ENCODE measurements at regions not wholly inside any gene's neighbourhood (a gene's known extent, or its start where the extent isn't known, plus 50 kb on each side); places are given as distances from the start of the nearest gene placed in this dataset.

DNA sequence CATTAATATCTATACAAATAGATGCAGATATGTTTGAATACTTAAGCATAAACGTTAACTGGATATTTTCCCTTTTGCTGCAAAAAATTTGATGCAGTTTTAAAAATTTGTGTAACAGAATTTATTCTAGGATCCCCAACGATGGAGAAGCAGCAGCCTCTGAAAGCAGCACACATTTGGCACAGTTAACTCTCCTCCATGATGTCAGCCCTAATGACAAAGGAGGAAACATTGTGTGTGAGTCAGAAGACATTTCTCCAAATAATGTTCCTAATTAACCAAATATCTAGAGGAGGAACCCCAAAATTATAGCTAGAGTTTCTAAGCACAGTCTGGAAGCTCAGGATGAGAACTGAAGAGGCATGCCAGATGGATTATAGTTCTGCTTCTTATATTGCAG lies 281.9 kb upstream of the MAD2L1 start:
- no peak overlapping the region for H3K27ac Mint-ChIP-seq (ENCODE audit: low read depth, unreplicated experiment)
- DNase-seq (ENCODE audit: unreplicated experiment), result no peak
- ChIA-PET POLR2A (no interaction called here), CTCF (no interaction called here)
- BruUV-seq (replicated peaks), result no TSS peak
- H3K4me1 Mint-ChIP-seq (ENCODE audit: insufficient read depth, unreplicated experiment), result no peaks in the 10 kb centered on the region
- no peaks in the 10 kb centered on the region for H3K9me3 Mint-ChIP-seq (ENCODE audit: unreplicated experiment)
- H3K27me3 Mint-ChIP-seq (ENCODE audit: insufficient read depth, unreplicated experiment), result no peaks in the 10 kb centered on the region
- intact Hi-C loops (cut with micrococcal nuclease), result no loop called here
- H3K4me3 Mint-ChIP-seq (ENCODE audit: unreplicated experiment), result no peak overlapping the region
- H3K36me3 Mint-ChIP-seq (ENCODE audit: insufficient read depth, unreplicated experiment), result no peaks in the 10 kb centered on the region
- TF ChIP-seq, protein P1, sequence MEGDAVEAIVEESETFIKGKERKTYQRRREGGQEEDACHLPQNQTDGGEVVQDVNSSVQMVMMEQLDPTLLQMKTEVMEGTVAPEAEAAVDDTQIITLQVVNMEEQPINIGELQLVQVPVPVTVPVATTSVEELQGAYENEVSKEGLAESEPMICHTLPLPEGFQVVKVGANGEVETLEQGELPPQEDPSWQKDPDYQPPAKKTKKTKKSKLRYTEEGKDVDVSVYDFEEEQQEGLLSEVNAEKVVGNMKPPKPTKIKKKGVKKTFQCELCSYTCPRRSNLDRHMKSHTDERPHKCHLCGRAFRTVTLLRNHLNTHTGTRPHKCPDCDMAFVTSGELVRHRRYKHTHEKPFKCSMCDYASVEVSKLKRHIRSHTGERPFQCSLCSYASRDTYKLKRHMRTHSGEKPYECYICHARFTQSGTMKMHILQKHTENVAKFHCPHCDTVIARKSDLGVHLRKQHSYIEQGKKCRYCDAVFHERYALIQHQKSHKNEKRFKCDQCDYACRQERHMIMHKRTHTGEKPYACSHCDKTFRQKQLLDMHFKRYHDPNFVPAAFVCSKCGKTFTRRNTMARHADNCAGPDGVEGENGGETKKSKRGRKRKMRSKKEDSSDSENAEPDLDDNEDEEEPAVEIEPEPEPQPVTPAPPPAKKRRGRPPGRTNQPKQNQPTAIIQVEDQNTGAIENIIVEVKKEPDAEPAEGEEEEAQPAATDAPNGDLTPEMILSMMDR (IDR thresholded peaks at IDR 0.05; ENCODE audit: unreplicated experiment), result no peak

DNA sequence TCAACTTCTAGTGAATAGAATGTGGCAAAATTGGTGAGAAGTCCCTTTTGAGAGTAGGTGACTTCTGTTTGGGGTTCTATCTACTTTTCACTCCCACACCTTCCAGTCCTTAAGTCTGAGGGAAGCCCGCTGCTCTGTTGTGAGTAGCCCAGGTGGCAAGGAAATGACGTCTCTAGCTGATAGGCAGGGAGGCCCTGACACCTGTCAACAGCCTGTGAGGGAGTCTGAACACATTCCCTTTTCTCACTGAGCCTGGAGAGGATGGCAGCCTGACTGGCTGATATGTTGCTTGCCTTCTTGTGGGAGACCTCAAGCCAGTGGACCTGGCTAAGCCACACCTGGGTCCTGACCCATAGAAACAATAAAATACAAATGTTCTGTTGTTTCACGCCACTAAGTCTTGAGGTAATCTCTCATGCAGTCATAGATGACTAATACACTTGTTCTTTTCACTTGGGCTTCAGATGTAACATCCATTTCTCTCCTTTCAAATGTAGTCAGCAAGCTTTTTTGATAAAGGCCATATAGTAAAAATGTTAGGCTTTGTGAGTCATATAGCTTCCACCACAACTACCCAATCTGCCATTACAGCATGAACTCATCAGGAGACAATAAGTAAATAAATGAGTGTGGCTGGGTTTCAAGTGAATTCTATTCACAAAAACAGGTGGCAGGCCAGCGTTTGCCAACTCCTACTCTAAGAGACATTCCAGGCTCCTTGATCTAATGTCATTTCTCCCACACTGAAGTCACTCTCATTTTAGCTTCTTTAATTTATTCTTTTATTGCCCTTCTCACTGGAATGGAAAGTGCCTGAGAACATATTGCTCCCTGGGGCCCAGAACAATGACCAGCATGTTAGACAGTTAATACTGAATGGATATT lies 265.1 kb upstream of the MAD2L1 start:
- TF ChIP-seq, protein P1 (IDR thresholded peaks at IDR 0.05; ENCODE audit: unreplicated experiment), result no peak
- CTCF ChIA-PET, result no interaction called here
- Mint-ChIP-seq H3K4me3 (ENCODE audit: unreplicated experiment) (no peak overlapping the region), H3K36me3 (ENCODE audit: insufficient read depth, unreplicated experiment) (no peaks in the 10 kb centered on the region), H3K9me3 (ENCODE audit: unreplicated experiment) (no peaks in the 10 kb centered on the region), H3K27ac (ENCODE audit: low read depth, unreplicated experiment) (no peak overlapping the region), H3K4me1 (ENCODE audit: insufficient read depth, unreplicated experiment) (peaks cover 4% of the 10 kb centered on the region), H3K27me3 (ENCODE audit: insufficient read depth, unreplicated experiment) (no peaks in the 10 kb centered on the region)
- POLR2A ChIA-PET, result no interaction called here
- peak; percentile 1 for DNase-seq (ENCODE audit: unreplicated experiment)
- no TSS peak for BruUV-seq (replicated peaks)
- intact Hi-C loops (cut with micrococcal nuclease), result no loop called here

DNA sequence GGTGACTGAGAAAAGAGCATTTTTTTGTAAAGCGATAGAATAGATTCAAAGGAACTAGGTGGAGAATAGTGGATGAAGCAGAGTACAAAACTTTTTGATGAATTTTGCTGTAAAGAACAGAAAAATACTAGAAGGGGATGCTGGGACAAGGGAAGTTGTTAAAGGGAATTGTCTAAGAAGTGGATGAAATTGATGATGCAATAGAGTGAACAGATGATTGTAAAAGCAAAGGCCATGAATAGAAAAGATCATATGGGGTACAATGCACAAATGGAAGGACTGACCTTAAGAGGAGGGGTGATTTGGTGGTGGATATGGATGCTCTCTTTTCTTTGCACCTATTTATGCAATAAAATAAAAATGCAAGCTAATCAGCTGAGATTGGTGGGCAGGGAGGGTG lies 262.7 kb upstream of the MAD2L1 start:
- Mint-ChIP-seq H3K27ac (ENCODE audit: low read depth, unreplicated experiment) (no peak overlapping the region), H3K27me3 (ENCODE audit: insufficient read depth, unreplicated experiment) (no peaks in the 10 kb centered on the region), H3K4me1 (ENCODE audit: insufficient read depth, unreplicated experiment) (peaks cover 4% of the 10 kb centered on the region), H3K36me3 (ENCODE audit: insufficient read depth, unreplicated experiment) (no peaks in the 10 kb centered on the region), H3K4me3 (ENCODE audit: unreplicated experiment) (no peak overlapping the region), H3K9me3 (ENCODE audit: unreplicated experiment) (peaks cover 9% of the 10 kb centered on the region)
- intact Hi-C loops (cut with micrococcal nuclease), result no loop called here
- TF ChIP-seq, protein P1 (IDR thresholded peaks at IDR 0.05; ENCODE audit: unreplicated experiment), result no peak
- no TSS peak for BruUV-seq (replicated peaks)
- DNase-seq (ENCODE audit: unreplicated experiment), result no peak
- POLR2A ChIA-PET, result interaction anchor here (0.6 kb wide), 1 partner anchor 30 kb away, joined by 3 read pairs; no protein-coding TSS in a partner anchor
- CTCF ChIA-PET, result interaction anchor here (0.7 kb wide), 2 partner anchors 372 to 391 kb away, joined by 3 read pairs; no protein-coding TSS in a partner anchor

DNA sequence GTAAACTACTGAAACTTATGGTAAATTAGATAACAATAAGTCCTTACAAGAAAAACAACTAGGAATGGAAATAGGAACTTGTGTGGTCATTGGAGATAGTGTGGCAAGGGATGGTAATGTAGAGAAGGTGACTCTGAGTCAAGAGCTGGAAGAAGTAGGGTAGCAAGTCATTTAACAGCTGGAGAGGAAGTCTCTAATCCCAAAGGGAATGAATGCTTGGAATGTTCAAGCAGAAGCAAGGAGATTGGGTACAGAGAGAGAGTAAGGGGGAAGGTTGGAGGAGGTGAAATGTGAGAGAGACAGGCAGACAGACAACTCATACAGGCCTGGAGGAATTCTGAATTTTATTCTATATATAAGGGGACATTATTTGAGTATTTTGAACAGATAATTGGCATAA lies 260.6 kb upstream of the MAD2L1 start:
- TF ChIP-seq, protein P1 (IDR thresholded peaks at IDR 0.05; ENCODE audit: unreplicated experiment), result no peak
- no peak overlapping the region for H3K27ac Mint-ChIP-seq (ENCODE audit: low read depth, unreplicated experiment)
- H3K27me3 Mint-ChIP-seq (ENCODE audit: insufficient read depth, unreplicated experiment), result no peaks in the 10 kb centered on the region
- BruUV-seq (replicated peaks), result no TSS peak
- peaks cover 4% of the 10 kb centered on the region for H3K4me1 Mint-ChIP-seq (ENCODE audit: insufficient read depth, unreplicated experiment)
- DNase-seq (ENCODE audit: unreplicated experiment), result no peak
- no peaks in the 10 kb centered on the region for H3K36me3 Mint-ChIP-seq (ENCODE audit: insufficient read depth, unreplicated experiment)
- POLR2A ChIA-PET, result no interaction called here
- intact Hi-C loops (cut with micrococcal nuclease), result no loop called here
- H3K9me3 Mint-ChIP-seq (ENCODE audit: unreplicated experiment), result peaks cover 9% of the 10 kb centered on the region
- CTCF ChIA-PET, result interaction anchor here (0.6 to 0.7 kb wide), 5 partner anchors 43 to 786 kb away, joined by 3 read pairs; no protein-coding TSS in a partner anchor
- no peak overlapping the region for H3K4me3 Mint-ChIP-seq (ENCODE audit: unreplicated experiment)

Measured in MCF 10A (cell line).